Endometrial microvascular endothelial cells (primary cell): ENCODE measurements at regions not wholly inside any gene's neighbourhood (a gene's known extent, or its start where the extent isn't known, plus 50 kb on each side); places are given as distances from the start of the nearest gene placed in this dataset.

ENCODE experiments used
- in situ Hi-C: cut with HindIII; loops from 2 replicates; pipeline ENCODE4 v1.10.0; 2017; ENCODE audit warnings: low sequenced_read_pairs, low pct_unique_long_range_greater_than_20kb; ENCODE audit errors: inconsistent ontology term

DNA sequence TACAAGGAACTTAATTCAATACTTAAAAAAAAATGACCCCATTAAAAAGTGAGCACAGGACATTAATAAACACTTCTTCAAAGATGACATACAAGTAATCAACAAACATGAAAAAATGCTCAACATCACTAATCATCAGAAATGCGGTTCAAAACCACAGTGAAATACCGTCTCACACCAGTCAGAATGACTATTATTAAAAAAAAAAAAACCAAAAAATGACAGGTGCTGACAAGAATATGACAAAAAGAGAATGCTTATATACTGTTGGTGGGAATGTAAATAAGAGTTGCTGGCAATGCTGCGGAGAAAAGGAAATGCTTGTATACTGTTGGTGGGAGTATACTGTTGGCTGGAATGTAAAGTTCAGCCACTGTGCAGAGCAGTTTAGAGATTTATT, 358.3 kb upstream of the CBLB start:
- in situ Hi-C loops, result no loop called here

DNA sequence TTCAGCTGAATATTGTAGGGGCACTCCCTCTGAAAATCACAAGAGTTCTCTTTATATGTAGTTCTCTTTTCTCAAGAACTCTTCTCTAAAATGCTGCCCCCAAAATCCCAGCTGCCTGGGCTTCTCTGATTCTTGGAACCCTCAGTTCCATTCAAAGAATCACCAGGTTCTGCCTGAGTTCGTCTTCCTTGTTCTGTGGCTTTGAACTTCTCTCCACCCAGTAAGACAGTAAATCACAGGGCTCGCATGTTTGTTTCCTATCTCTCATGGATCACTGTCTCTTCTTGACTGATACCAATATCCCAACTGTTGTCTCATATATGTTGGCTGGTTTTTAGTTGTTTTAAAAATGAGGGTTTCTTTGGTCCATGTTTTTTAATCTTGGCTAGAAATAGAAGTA, 359.5 kb upstream of the CBLB start:
- in situ Hi-C loops, result no loop called here

DNA sequence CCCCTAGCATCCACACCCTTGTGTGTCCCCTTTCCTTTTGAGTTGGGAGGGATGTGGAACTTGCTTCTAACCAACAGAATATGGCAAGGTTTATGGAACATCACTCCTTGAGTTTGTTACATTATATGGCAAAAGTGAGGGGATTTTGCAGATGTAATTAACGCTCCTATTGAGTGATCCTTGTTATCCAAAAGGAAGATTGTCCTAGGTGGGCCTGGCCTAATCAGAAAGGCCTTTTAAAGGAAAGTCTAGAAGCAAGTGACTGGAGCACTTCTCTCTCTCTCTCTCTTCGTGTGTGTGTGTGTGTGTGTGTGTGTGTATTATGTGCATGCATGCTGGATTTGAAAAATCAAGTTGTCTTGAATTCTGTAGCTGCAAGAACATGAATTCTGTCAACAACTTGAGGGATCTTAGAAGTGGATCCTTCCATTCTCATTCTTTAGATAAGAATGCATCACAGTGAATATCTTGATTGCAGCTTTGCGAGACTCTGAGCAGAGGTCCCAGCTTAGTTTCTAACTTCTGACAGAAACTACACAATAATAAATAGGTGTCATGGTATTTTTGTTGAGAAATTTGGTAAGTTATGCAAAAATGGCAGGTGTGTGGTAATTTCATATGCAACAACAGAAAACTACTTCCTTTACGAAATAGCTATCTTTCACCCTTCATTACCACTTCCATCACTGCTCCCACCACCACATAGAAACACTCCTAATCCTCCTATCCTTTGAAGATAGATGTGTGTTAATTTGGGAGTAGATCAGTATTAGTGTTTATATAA, 360.9 kb upstream of the CBLB start:
- in situ Hi-C loops, result no loop called here

DNA sequence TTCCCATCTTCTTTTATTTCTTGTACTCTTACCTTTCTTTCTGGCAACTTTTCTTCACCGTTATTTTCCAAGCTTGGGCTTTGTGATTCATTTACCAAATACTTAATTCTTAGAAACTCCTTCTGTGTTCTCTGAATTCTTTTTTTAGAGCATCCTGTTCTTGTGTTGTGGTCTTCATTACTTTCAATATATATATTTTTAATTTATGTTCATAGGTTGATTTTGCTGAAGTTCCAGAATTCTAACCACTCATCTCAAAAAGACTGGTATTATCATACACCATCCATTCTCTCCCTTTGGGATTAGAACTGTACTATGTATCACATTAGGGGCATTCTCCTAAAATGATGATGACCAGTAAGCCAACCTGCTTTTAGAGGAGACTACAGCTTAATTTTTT, 362.3 kb upstream of the CBLB start:
- in situ Hi-C loops, result no loop called here

DNA sequence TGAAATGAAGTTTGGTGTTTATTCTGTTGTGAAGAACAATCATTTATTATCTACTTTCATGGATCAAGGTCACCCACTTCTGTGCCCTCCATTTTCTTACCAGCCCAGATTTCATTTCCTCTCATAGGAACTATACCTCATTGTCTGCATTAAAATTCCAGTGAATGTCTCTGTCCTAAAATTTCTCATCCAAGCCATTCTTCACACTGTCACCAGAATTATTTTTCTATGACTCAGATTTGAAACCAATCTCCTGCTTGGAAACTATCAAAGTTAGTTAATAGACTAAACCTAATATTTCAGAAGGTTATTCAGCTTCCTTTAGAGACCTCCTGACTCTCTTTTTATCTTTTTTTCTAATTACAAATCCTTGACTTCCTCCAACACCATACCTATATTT, 364.1 kb upstream of the CBLB start:
- in situ Hi-C loops, result no loop called here

DNA sequence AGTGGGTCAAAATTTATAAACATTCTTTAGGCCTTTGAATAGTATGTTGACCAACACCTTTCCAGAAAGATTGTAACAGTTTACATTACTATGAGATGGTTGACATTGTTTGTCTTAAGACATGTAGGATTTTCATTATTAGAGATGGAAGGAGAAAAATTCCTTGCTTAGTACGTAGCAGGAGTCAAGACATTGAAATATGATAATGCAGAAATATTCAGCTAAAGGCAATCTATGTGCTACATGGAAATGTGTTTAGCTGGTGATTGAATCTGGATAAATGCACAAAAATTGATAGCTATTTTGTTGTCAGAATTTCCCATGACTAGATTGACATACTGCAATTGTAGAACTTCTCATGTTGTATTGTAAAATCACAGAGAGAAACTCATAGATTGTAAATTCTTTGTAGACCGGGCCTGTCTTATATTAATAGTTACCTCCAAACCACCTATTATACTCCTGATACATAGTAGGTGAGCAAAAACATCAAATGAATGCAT, 370.4 kb upstream of the CBLB start:
- in situ Hi-C loops, result no loop called here

DNA sequence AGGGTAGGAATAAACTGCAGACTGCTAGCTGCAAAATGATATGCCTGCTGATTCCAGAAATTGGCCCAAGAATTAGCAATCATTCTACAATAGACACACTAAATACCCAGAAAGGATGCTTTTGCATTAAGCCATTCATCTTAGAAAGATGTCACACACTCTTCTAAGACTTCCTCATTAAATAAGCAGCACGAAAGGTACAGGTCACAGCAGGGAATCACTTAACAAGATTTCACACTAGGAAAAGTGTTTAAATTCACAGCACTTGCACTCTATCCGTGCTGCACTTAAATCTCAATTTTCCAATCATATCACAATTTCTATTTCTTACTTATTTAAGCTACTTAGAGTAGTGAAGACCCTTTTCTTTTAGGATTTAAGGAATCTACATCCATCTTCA, 372.8 kb upstream of the CBLB start:
- in situ Hi-C loops, result no loop called here

DNA sequence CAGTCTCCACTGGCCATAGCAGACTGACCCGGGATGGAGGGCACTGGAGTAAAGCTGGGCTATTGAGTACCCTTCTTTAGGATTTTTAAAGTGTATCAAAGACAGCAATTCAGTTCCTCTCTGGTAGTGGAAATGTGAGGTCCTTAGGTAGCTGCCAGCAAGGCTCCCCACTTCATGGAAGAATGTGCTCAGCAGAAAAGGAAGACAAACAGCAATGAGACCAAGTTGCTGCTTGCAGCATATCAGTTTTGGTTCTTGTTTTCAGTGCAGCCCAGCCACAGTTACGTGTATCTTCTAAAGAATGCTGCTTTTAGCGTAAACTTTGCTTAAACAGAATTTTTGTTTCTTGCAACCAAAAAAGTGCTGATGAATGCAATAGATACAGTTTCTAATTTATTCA, 374.0 kb upstream of the CBLB start:
- in situ Hi-C loops, result no loop called here

DNA sequence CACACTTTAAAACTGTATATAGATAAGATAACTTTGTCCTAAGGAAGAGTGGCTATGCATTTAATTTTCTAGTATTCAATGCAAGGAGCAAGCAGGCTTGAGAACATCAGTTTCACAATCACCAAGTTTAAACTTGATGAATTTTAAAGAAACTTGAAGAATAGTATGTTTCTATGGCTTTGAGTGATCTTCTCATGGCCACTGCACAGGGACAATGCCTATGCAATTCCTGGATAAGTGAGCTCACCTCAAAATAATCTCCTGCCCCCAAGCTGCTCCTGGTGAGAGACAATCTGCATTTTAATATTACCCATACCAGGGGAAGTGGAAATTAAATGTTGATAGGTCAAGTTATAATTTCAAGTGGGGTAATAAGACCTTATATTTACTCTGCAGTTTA, 376.6 kb upstream of the CBLB start:
- in situ Hi-C loops, result no loop called here

DNA sequence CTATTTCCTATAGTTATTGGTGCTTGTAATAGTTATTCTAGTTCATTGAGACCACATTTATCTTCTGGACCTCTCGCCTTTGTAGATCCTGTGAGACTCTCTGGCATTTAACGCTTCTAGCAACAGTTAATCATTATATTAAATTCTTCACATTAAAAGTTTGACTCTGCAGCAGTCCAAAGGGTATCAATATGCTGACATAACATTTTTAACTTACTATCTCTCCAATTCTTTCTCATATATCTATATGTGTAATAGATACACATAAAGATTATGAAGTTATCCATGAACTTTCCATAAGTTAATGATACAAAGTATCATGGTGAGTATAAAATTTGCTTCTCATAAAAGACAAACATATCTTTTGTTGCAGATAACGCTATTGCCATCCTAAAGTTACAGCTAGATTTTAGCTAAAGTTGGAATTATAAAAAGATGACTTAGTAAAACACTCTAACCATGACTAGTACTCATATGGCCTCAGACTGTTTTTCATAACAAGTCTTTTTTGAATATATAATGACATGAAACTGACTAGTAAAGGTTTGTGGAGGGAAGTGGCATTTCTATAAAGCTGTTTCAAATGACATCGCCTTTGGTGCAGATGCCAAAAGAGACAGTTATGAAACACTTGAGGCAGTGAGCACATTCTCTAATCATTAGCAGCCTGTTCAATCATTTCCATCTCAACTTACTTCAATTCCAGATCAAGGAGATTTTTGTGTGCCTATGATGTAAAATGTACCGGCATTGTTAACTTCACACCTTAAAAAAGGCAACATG, 379.3 kb upstream of the CBLB start:
- in situ Hi-C loops, result no loop called here

DNA sequence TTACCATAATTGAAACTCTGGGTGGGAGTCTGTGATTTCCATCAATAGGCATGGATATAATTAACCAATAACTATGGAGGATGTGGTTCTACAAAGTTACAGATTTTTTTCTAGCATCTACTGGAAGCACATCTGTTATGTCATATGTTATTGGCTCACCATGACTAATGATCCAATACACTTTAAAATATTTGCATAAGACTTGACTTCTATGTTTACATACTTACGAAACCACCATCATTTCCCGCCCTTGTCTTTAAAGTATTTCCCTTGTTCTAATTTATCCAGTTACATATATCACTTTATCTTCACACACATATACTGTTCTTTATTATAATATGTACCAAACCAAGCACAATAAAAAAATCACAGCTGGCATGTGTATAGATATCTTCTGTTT, 380.3 kb upstream of the CBLB start:
- in situ Hi-C loops, result no loop called here

DNA sequence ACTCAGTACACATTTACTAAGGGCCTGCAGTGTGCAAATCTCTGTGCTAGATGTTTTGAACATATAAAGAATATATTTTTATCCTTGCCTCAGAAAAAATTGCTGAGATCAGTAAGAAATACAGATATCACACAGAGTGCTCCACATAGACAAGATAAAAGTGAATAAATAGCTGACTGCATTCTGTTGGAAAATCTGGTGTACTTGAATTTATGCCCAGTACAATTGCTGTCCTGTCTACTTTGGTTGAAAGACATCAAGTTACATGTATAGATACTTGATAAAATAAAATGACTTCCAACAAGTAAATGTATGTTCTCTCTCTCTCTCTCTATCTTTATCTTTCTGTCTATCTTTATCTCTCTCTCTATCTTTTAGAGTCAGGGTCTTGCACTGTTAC, 381.2 kb upstream of the CBLB start:
- in situ Hi-C loops, result no loop called here

DNA sequence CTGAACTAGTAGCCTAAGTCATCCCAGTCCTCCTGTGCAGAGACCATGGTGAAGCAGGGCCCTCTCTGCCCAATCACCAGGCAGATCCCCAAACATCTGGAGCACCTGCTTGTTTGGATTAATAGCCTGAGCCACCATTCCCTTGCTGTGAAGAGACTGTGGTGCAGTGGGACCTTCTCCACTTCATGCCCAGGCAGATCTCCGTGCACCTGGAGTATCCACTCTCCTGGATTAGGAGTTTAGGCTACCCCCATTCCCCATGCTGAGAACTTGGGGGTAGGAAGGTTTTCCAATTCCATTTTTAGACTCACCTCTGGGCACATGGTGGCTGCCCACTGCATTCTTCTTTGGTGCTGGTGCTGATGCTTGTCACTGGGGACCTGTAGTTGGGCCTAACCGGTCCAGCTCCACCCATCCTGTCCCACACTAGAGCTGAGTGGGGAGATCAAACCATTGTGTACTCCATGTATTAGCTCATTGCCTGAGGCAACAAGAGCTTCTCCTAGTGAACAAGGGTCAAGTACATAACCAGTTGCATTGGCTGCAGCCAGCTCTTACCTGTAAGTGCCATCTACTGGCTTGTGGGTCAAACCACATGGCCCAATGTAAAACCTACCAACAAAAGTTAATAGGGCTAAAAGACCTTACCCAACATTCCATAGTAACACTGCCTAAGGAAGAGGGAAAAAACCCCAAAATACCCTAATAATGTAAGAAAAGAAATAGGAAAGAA, 382.5 kb upstream of the CBLB start:
- in situ Hi-C loops, result no loop called here

DNA sequence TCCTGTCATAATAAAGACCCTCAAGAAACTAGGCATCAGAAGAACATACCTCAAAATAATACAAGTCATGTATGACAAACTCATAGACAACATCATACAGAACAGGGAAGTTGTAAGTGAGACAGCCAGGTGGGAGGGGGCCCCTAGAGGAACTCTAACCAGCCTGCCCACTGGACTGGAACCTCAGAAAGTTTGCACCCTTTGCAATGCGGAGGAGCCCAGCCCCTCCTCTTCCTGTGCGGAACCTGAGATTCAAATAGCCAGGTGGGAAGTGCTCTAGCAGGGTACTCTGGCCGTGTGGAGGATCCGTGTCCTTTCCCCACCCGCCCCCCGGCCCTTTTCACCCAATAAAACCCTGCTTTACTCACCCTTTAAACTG, 387.0 kb upstream of the CBLB start:
- in situ Hi-C loops, result no loop called here

DNA sequence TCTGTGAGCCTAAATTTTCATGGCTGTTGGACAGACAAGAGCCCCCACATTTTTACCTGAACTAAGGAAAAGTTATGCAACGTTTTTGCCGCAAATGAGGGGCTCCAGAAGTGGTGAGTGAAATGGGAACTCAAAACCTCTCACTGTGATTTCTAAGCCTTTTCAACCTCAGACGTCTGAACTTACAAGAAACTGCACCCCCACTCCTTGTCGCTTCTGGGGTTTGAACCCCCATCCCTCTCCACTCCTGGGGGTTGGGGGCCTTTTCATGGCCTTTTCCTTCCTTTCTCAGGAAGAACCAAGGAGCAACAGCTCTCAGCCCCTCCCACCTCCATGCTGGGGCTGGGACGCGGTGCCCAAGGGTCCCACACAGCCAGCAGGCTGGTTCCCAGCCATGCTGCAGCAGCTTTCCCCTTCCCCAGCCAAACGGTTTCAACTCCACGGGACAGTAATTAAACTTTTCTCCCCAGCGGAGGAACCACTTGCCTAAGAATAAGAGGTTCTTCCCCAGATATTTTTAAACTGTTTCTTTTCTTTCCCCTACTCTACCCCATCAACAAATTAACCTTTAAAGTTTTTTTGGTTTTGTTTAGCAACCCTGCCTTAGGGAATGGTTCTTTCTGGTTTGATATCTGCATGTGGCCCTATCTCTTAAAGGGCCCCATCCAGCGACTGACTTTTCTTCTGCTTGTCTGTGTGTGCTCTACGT, 387.6 kb upstream of the CBLB start:
- in situ Hi-C loops, result no loop called here

DNA sequence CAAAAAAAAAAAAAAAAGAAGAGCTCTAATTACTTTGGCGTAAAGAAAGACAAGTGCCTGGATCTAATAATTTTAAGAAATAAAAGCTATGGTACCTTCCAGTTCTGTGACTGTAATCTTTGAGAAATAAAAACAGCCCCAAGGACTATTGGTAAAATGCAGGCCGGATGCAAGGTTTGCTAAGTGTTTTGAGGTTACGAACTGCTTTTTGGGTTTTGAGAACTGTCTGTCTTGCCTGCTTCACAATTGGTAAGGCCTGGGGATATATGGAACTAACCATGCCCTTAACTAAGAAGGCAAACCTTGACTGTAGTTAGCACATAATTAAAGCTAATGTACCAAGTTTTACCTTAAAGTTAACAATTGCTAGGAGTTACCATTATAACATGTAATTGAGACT, 388.4 kb upstream of the CBLB start:
- in situ Hi-C loops, result no loop called here

DNA sequence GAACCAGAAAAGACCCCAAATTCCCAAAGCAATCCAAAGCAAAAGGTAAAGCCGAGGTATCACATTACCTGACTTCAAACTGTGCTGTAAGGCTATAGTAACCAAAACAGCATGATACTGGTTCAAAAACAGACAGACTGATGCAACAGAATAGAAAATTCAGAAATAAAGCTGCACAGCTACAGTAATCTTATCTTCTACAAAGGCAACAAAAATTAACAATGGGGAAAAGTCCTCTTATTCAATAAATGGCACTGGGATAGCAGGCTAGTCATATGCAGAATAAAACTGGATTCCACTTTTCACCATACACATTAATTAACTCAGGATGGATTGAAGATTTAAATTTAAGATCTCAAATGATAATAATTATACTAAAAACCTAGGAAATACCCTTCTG, 392.6 kb upstream of the CBLB start:
- in situ Hi-C loops, result no loop called here

DNA sequence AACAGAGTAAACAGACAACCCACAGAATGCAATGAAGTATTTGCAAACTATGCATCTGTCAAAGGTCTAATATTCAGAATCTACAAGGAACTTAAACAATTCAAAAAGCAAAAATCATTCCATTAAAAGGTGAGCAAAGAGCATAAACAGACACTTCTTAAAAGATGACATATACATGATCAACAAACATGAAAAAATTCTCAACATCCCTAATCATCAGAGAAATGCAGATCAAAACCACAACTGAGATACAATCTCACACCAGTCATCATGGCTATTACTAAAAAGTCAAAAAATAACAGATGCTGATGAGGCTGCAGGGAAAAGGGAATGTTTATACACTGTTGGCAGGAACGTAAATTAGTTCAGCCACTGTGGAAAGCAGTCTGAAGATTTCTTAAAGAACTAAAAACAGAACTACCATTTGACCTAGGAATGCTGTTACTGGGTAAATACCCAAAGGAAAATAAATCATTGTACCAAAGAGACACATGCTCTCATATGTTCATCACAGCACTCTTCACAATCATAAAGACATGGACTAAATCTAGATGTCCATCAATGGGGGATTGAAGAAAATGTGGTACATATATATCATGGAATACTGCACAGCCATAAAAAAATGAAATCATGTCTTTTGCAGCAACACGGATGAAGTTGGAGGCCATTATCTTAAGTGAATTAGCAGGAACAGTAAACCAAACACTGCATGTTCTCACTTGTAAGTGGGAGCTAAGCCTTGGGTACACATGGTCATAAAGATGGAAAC, 393.3 kb upstream of the CBLB start:
- in situ Hi-C loops, result no loop called here

DNA sequence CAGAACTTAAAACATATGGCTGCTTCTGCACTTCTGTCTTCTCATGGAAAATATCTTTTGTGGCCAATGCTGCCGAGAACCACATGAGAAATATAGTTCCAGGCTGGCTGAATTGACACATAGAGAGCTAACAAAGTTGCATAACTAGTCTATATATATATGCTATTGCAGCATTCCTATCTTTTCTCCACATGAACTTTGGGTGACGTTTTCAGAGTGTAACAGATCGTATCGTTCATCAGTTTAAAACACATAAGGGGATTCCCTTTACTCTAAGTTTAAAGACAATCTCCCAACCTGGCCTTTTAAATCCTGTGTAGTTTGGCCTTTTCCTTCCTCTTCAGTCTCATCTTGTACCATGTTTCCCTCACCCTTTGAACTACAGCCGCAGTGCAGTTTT, 394.2 kb upstream of the CBLB start:
- in situ Hi-C loops, result no loop called here
